ENCODE measurements at regions not wholly inside any gene's neighbourhood (a gene's known extent, or its start where the extent isn't known, plus 50 kb on each side); places are given as distances from the start of the nearest gene placed in this dataset.

- DNase-seq (no peak), ATAC-seq (ENCODE audit: low read depth) (no peak)
- CTCF ChIA-PET: no interaction called here
- Mint-ChIP-seq H3K9me3 (no peaks in the 10 kb centered on the region), H3K27me3 (peaks cover 7% of the 10 kb centered on the region), H3K4me1 (no peaks in the 10 kb centered on the region), H3K36me3 (ENCODE audit: low read depth) (no peaks in the 10 kb centered on the region), H3K4me3 (no peak overlapping the region), H3K27ac (no peak overlapping the region)
- no peak for TF ChIP-seq CTCF (IDR thresholded peaks at IDR 0.05)
- POLR2A ChIA-PET: no interaction called here
- intact Hi-C loops (cut with micrococcal nuclease): no loop called here
Observed at GRCh38 chr10:91335147-91335546, 75.0 kb upstream of the HECTD2 start.

- Mint-ChIP-seq H3K4me1 (no peaks in the 10 kb centered on the region), H3K27me3 (peaks cover 9% of the 10 kb centered on the region), H3K27ac (no peak overlapping the region), H3K4me3 (no peak overlapping the region), H3K9me3 (no peaks in the 10 kb centered on the region), H3K36me3 (ENCODE audit: low read depth) (no peaks in the 10 kb centered on the region)
- intact Hi-C loops (cut with micrococcal nuclease): no loop called here
- CTCF ChIA-PET: no interaction called here
- no peak for DNase-seq
- POLR2A ChIA-PET: no interaction called here
- ATAC-seq (ENCODE audit: low read depth): no peak
- TF ChIP-seq CTCF (IDR thresholded peaks at IDR 0.05): no peak
Observed at GRCh38 chr10:91339729-91340128, 70.4 kb upstream of the HECTD2 start.

- no peak overlapping the region for H3K27ac Mint-ChIP-seq
- CTCF ChIA-PET: no interaction called here
Observed at GRCh38 chr10:91340613-91341362, 69.4 kb upstream of the HECTD2 start.

GRCh38 chr10:91341686-91342085 lies 68.5 kb upstream of the HECTD2 start:
- ChIA-PET POLR2A (no interaction called here), CTCF (no interaction called here)
- DNase-seq (no peak), ATAC-seq (ENCODE audit: low read depth) (no peak)
- Mint-ChIP-seq H3K4me1 (no peaks in the 10 kb centered on the region), H3K27ac (no peak overlapping the region), H3K9me3 (no peaks in the 10 kb centered on the region), H3K36me3 (ENCODE audit: low read depth) (no peaks in the 10 kb centered on the region), H3K4me3 (no peak overlapping the region), H3K27me3 (peaks cover 4% of the 10 kb centered on the region)
- no peak for TF ChIP-seq CTCF (IDR thresholded peaks at IDR 0.05)
- intact Hi-C loops (cut with micrococcal nuclease): no loop called here

More at GRCh38 chr10:91340613-91341362, 69.4 kb upstream of the HECTD2 start:
- Mint-ChIP-seq H3K9me3 (no peaks in the 10 kb centered on the region), H3K36me3 (ENCODE audit: low read depth) (no peaks in the 10 kb centered on the region), H3K4me1 (no peaks in the 10 kb centered on the region), H3K4me3 (no peak overlapping the region), H3K27me3 (peaks cover 4% of the 10 kb centered on the region)
- TF ChIP-seq CTCF (IDR thresholded peaks at IDR 0.05): no peak
- DNase-seq (no peak), ATAC-seq (ENCODE audit: low read depth) (no peak)
- intact Hi-C loops (cut with micrococcal nuclease): no loop called here
- POLR2A ChIA-PET: no interaction called here

- ATAC-seq (ENCODE audit: low read depth) (no peak), DNase-seq (no peak)
- CTCF ChIA-PET: no interaction called here
- Mint-ChIP-seq H3K27me3 (peaks cover 7% of the 10 kb centered on the region), H3K4me3 (no peak overlapping the region), H3K4me1 (no peaks in the 10 kb centered on the region), H3K27ac (no peak overlapping the region), H3K9me3 (no peaks in the 10 kb centered on the region), H3K36me3 (ENCODE audit: low read depth) (no peaks in the 10 kb centered on the region)
- intact Hi-C loops (cut with micrococcal nuclease): no loop called here
- POLR2A ChIA-PET: no interaction called here
- no peak for TF ChIP-seq CTCF (IDR thresholded peaks at IDR 0.05)
Observed at GRCh38 chr10:91343010-91343409, 67.1 kb upstream of the HECTD2 start.

All from activated B cell treated with CpG ODN at 0.5 μM for 24 hours (primary cell).